GM21367 (cell line): ENCODE measurements at regions not wholly inside any gene's neighbourhood (a gene's known extent, or its start where the extent isn't known, plus 50 kb on each side); places are given as distances from the start of the nearest gene placed in this dataset.
"Not testable (repeated sequence)": the region's sequence is repeated elsewhere in the genome, so short reads cannot be mapped to it uniquely, and the experiment has no call there.

Source experiments
- ATAC-seq: cut with Tn5 transposase; IDR thresholded peaks from one replicate; pipeline ENCODE4 v1.9.1; 2021; ENCODE audit not compliant: unreplicated experiment

DNA sequence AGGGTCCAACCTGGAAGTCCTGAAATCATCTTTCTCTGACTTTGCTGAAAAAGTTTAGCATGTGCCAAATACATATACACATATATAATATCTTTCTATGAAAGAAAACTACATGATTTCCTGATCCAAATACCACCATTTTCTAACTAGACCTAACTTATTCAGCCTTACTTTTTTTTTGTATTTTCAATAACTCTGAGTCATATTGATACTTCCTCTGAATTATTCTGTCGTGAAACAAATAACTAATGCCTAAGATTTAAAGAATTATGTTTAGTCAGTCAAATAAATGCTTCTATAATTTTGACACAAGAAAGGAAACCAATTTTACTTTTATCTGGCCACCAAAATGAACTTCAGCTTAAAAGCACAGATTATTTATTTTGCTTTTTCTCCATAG is 760.2 kb upstream of the GBE1 start:
- no peak for ATAC-seq

DNA sequence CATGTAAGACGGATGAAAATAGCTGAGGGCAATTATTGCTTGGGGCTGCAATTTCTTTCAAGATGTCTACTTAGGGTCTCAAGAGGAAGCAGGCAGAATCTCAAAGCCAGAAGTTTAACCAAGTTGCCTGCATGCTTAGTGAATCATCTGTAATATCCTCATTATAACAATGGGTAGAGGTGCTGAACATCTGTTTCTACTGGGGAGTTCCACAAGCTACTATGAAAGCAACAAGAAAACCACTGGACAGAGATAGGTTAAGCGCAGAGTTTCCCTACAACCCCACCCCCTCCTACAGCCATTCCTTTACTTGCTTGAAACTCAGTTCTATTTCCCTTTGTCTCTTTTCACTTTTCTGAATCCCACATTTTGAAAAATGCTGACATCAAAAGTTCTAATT is 759.4 kb upstream of the GBE1 start:
- ATAC-seq, result no peak

DNA sequence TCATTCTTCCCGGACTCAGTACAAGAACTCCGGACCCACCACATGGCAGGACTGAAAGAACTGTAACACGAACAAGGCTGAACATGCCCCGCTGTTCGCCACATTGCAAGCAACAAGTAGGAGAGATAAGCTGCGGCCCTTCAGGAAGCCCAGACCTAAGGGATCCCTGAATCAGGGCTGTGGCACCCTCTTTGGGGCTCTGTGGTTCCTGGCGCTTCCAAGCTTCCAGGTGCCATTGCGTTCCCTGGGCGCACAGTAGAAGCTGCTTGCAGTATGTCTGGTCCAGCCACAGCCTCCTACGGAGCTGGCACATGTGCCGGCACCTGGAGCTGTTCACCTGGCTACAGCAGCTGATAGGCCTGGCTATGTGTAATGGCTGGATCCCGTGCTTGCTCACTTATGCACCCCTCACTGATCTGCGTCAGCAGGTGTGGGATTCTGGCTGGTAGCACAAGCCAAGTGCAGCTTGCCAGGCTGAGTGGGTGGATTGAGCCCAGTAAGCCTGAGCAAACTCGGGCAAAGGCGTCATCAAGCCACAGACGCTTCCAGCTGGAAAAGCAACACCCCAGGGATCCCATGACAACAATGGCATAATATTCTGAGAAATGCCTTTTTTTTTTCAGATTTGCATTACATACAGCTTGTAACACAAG is 748.6 kb upstream of the GBE1 start:
- no peak for ATAC-seq

DNA sequence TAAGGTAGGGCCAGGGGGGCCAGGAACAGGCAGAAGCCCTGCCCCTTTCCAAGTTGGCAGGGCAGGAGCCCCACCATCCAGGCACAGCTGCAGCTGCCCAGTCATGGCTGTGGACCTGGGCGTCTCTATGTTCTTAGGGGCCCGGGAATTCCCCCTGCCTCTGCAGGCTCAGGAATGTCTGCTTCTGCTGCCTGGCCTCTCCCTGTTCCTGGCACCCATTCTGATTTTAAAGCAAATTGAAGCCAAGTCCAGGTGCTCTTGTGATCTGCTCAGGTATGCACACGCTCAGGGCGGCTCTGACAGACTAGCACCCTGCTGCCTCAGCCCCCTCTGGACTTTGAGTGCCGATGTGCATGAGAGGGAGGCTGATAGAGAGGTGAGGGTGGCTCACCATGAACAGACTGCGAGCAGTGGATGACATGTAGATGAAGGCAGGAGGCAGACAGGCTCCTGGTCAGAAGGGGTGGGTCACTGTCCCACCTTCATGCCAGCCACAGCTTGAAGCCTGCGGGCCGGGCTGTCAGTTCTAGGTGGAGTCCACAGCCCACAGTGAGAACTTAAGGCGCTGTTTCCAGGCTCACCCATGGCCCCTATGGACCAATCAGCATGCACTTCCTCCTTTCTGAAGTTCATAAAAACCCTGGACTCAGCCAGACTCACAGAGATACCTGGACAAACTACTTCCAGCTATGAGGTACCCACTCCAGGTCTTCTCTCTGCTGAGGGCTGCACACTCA is 747.8 kb upstream of the GBE1 start:
- ATAC-seq, result no peak

DNA sequence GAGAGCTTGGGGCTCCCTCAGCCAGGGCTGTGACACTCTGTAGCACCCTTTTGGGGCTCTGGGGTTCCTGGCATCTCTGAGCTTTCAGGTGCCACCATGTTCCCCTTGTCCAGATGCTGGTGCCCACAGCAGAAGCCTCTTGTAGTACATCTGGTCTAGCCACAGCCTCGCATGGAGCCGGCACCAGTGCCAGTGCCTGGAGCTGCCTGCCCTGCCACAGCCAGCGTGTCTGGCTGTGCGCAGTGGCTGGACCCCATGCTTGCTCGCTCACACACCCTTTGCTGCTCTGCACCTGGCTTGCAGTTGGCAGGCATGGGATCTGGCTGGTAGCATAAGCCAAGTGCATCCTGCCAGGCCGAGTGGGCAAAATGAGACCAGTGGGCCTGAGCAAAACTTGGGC is 744.8 kb upstream of the GBE1 start:
- ATAC-seq, result no peak

DNA sequence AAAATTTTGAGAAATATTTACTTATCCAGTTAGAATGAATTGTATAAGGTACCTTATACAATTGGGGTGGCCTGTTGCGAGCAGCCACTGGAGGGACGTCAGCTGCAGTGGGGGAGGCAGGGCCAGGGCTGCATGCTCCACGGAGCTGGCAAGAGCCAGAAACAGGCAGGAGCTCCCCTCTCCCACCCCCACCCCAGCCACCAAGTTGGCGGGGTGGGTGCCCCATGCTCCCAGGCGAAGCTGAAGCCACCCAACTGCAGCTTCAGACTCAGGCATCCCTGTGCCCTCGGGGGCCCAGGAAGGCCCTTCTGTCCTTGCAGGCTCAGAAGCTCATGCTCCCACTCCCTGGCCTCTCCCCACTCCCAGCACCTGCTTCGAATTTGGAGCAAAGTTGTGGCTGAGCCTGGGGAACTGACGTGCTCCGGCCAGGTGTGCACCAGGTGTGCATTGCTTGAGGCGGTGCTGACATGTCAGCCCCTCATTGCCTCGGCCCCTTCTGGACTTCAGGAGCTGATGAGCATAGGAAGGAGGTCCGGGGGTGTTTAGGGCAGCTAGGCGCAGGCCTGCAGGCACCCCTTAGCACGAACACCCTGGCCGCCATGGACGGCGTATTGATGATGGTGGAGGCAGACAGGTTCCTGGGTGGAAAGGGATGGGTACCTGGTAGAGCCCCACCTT is 743.8 kb upstream of the GBE1 start:
- ATAC-seq, result no peak

DNA sequence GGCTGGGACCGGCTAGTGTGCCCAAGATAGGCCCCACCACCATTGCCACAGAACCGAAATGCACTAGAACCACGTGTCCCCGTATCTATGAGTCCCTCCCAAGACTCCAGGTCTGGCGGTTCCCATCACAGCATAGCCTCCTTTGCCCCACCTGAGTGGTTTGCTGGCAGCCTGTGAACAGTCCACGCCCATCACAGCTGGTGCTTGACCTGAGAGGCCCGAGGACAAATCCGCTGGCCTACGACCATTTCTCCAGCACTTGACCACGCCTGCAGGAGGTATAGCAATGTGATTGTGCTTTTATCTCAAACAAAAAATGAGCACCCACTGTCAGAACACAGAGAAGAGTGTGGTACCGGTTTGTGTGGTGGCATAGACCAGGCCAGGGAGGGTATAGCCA is 736.7 kb upstream of the GBE1 start:
- no peak for ATAC-seq

DNA sequence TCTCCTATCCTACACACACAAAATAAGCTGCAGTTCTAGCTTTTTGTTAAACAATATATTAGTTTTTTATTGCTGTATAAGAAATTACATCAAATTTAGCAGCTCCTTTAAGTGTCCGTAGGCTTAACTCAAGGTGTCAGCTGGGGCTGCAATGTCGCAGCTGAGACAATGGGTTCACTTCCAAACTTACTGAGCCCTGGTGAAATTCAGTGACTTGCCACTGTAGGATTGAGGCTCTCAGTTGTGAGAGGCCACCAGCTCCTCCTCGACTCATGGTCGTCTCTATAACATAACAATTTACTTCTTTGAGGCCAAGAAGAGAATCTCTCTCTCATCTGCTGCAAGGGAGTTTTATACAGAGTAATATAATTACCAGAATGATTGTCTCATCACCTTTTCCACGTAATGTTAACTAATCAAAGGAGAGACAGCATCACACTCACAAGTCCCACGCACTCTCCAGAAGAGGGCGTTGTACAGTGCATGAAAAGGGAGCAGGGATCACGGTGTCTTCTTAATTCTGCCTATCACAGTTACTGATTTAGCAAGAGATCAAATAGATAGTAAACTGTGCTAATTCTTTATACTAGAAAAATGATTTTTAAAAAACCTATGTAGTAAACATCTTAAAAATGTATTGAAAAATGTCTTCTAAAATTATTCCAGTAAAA is 735.6 kb upstream of the GBE1 start:
- no peak for ATAC-seq

DNA sequence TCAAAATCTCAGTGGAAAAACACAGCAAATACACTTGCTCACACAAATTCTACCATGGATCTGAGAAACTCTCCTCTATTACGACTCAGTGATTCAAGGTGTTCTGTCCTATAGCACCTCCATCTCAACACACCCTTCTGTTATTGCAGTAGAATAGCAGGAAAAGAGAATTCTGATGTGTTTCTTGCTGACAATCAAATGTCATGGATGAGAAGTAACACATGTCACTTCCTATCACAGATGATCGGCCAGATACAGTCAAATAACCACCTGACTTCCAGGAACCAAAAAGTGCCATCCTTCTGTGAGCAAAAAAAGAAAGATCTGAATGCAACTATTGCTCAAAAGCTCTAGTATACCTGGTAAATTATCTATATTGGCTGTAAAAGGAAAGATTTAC is 734.2 kb upstream of the GBE1 start:
- ATAC-seq, result no peak

DNA sequence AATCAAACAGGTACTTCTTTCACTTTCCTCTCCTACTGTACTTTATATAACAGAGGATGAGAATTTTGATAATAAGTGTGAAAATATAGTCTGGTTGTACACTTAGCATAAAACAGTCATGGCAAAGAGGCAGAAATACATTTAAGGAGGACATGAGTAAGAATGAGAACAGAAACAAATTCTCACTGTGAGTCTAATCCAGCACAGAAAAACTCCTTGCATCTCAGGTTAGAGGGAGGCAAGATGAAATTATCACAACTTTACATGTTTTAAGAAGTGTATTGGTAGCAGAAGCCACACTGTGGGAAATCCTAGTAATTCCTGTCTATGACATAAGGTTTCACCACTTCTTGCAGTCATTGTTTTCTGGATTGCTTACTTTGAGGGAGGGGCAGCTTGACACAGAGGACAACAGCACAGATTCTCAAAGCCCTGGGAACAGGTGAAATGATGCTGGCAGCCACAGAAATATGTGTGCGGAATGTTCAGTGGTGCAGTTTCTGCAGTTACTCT is 733.6 kb upstream of the GBE1 start:
- no peak for ATAC-seq

DNA sequence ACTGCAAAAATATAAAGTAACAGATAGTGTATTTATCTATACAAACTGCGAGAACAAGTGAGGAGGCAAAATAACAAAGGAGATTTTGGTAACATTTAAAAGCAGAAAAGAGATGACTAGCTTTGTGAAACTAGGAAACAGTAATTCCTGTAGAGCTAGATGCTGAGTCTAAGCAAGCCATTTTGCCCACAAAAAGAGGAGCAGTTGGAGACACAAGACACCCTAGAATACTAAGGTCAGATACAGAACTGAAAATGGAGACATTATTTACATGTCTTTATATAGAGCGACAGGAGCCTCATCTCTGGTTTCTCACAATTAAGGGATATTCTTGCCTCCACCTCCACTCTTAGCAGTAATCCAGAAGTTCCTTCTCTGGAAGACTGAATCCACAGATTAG is 732.4 kb upstream of the GBE1 start:
- ATAC-seq, result no peak

DNA sequence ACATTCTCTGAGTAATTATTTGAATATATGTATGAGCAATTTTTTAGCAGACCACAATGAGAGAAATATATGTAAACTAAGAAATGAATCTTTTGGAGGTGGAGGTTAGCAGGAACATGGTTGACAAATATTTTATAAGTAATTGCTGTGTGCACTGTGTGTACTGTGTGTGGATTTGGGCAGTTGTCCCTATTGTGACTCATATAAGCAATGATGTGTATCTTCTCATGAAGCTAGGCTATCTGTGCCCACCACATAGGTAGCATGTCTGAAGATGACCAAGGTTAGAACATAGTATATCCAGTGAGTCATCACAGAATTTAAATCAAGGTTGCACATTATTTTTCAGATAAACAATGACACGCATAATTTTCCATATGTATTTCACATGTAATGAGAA is 713.9 kb upstream of the GBE1 start:
- ATAC-seq, result no peak

DNA sequence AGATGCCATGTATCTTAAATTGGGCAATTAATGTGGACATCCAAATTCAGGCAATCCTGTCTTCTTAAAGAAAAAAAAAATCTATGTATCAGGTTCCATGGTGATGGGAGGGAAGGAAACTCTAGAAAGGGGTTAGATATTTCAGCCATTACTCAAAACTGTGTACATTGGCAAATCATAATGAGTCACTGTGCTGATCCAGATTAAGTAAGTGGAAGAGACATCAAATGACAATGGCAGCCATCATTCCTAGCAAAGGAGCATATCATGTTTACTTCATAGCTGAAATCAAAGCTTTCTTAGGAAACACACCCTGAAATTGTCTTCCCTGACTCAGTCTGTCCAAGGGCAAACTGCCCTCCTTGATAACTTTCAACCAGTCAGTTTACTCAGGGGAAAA is 713.3 kb upstream of the GBE1 start:
- no peak for ATAC-seq

DNA sequence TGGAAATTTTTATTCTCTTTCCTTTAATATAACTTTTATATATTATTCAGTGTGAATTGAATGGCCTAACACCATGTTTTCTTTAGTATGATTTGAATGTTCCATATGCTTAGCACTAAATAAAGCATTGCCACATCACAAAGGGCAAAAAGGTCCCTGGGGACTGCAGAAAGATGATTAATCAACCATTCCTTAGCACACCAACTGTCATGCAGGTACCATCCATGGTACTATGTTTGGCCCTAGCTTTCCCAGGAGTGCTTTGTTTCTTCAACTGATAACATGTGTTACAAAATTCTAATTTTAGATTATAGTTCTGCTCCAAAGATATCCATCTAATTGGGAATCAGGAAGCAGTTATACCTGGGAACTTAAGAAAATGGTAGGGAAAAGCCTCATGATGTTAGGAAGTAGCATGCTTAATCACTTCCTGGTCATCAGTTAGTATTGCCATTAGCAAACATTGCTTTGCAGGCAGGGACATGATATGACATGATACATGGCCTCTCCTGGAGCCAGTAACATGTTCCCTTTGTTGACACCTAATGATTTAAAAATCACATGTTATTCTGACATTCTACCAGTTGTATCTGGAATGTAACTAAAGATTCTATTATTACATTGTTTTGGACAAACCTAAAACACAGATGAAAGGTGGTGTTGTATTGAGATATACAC is 712.6 kb upstream of the GBE1 start:
- no peak for ATAC-seq

DNA sequence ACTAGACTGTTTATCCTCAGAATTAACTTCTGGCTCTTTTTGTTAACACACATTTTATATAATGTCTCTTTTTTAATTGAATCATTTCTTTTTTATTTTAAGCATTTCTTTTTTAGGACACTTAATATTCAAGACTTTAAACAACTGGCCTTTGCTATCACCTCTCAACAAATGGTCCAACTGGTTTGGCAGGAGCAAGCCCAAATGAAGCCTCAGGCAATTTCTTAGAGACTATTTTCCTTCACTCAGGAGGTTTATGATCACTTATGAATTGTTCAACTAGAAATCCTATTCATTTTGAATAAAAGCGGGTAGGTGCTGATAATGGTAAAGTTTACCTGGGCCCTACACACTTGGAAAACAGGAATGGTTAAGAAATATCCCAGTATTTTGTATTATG is 705.6 kb upstream of the GBE1 start:
- ATAC-seq, result no peak

DNA sequence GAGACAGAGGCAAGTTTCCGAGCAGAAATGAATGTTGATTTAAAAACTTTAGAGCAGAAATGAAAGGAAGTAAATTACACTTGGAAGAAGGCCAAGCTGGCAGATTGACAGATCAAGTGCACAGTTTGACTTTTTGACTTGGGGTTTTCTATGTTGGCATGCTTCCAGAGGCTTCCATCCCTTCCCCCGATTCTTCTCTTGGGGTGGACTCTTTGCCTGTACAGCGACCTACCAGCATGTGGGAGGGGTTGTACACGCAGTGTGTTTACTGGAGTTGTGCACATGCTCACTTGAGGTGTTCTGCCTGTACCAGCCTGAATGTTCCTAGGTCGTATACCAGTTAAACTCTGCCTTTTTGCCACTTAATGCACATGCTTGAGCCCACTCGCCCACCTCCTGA is 701.5 kb upstream of the GBE1 start:
- no peak for ATAC-seq

DNA sequence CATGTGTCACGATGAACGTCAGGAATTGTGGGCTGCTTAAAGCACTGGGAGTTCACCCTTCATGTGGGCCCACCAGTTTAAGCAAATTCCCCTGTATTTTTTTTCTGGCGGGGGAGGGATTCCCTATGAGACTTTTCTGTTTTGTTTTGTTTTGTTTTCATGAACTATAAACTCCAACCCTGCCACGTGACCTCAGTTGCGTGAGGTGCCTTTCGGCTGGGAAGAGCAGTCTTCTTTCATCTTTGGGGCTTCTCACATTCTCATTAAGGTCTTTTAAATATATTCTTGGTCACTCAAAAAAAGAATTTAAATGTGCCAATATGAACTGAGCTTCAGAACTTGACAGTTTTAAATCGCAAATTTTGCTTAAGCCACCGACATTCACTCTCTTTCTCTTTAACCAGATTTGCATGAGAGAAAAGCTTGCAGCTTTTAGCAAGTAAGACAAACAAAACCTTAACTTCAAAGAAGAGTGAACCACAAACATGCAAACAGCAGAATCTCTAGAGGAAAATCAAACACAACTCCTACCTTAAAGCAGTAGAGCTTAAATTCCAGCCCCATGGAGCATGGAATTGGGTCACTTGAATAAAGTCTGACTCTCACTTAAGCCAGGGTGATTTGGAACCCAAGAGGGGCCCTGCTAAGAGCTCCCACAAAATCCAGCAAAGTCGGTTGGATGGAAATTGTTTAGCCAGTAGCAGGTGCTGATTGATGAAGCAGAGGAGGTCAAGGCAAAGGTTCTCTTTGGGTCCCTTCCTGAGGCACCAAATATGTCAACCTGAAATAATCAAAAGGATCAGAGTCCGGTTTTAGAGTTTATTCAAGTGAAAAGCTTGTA is 699.8 kb upstream of the GBE1 start:
- no peak for ATAC-seq

DNA sequence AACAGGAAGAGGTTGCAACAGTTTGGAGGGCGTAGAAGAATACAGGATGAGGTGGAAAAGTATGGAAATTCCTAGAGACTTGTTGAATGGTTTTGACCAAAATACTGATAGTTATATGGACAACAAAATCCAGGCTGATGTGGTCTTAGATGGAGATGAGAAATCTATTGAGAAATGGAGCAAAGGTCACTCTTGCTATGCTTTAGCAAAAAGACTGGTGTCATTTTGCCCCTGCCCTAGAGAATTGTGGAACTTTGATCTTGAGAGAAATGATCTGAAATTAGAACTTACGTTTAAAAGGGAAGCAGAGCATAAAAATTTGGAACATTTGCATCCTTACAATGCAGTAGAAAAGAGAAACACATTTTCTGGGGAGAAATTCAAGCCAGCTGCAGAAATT is 686.9 kb upstream of the GBE1 start:
- ATAC-seq, result no peak

DNA sequence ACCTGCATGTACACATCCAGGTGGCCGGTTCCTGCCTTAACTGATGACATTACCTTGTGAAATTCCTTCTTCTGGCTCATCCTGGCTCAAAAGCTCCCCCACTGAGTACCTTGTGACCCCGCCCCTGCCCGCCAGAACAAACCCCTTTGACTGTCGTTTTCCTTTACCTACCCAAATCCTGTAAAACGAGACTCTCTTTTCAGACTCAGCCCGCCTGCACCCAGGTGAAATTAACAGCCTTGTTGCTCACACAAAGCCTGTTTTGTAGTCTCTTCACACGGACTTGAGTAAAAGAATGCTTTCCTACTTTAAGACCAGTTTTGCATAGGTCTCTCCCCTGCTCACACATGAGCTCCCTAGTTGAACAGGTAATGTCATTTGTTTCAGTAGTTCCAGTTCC is 667.4 kb upstream of the GBE1 start:
- ATAC-seq, result not testable (repeated sequence)

DNA sequence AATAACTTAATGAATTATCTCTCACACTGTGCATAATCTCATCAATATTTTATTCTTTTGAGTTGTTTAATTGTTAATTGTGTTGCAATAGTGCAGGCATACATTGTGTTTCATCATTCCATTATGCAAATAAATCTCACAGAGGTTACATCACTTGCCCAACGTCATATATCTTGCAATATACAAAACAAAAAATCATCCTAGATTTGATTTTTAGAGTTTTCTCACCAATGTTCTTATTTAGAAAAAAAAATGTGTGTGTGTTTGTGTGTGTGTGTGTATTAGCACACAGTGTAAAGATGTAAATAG is 662.5 kb upstream of the GBE1 start:
- no peak for ATAC-seq
